HFF-Myc (cell line): ENCODE measurements at regions not wholly inside any gene's neighbourhood (a gene's known extent, or its start where the extent isn't known, plus 50 kb on each side); places are given as distances from the start of the nearest gene placed in this dataset.
"Not testable (repeated sequence)": the region's sequence is repeated elsewhere in the genome, so short reads cannot be mapped to it uniquely, and the experiment has no call there.

ENCODE experiments used
- DNase-seq: peaks from one replicate; pipeline ENCODE4 v3.0.0-alpha.2; 2011; ENCODE audit warnings: low read depth; ENCODE audit errors: extremely low read depth
- H3K4me3 ChIP-seq: replicated peaks from 2 replicates; pipeline ENCODE4 v1.5.1; 2011; ENCODE audit warnings: low read depth, mild to moderate bottlenecking, control low read depth, low read length
- TF ChIP-seq, protein P1 (sequence below): IDR thresholded peaks from 2 replicates; pipeline ENCODE4 v1.5.1; 2012; ENCODE audit warnings: mild to moderate bottlenecking, low read depth, low read length, control low read depth; ENCODE audit errors: missing control alignments

DNA sequence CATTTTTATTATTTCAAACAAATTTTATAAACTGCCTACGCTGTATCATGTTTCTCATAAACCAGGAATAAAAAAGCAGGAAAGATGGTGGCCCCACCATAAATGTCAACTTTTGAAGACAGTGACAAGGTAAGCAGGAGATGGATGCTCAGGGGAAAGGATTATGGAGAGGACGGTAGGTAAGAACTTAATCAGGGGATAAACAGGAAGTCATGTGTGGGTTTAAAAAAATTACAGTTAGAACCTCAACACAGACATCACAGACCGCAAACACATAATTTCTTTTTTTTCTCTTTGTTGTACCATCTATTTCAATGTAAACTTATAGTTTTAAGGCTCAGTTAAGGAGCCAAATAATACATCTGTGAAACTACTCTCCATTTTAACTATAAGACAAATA lies 575.2 kb upstream of the SLC8A1 start:
- TF ChIP-seq, protein P1, sequence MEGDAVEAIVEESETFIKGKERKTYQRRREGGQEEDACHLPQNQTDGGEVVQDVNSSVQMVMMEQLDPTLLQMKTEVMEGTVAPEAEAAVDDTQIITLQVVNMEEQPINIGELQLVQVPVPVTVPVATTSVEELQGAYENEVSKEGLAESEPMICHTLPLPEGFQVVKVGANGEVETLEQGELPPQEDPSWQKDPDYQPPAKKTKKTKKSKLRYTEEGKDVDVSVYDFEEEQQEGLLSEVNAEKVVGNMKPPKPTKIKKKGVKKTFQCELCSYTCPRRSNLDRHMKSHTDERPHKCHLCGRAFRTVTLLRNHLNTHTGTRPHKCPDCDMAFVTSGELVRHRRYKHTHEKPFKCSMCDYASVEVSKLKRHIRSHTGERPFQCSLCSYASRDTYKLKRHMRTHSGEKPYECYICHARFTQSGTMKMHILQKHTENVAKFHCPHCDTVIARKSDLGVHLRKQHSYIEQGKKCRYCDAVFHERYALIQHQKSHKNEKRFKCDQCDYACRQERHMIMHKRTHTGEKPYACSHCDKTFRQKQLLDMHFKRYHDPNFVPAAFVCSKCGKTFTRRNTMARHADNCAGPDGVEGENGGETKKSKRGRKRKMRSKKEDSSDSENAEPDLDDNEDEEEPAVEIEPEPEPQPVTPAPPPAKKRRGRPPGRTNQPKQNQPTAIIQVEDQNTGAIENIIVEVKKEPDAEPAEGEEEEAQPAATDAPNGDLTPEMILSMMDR: no peak
- H3K4me3 ChIP-seq: no peak overlapping the region
- DNase-seq: no peak

DNA sequence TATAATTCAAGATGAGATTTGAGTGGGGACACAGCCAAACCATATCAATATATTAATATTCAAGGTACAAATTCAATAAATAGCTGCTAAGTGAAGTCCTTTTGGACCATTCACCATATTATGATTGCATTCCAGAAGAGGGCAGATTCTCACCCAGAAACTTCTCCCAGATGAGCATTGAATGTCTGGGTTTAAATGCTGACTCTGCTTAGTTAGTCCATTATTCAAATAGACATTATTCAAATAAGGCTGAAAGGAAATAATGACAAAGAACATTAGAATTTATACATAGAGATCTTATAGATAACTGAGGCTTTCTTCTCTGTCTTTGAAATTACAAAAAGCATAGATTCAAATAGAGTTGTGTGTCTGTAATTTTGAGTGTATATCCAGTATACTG lies 579.4 kb upstream of the SLC8A1 start:
- DNase-seq: no peak
- TF ChIP-seq, protein P1: no peak
- H3K4me3 ChIP-seq: no peak overlapping the region

DNA sequence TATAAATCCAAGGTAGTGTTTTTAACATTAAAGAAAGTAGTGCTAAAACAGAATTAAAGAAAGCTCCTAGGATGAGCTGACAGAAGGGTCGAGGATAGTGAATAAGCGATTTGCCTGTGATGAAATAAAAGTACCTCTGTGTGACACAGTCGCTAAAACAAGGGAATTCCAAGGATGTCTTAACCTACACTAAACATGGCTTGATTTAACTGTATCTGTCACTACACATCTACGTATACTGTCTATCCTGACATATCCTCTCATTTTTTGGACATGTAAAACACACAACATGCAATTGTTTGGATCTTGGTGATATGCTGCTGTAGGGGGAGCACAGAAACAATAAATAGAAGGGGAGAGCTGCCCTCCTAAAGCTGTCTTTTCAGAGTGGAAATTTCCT lies 580.8 kb upstream of the SLC8A1 start:
- DNase-seq: no peak
- no peak overlapping the region for H3K4me3 ChIP-seq
- TF ChIP-seq, protein P1: no peak

DNA sequence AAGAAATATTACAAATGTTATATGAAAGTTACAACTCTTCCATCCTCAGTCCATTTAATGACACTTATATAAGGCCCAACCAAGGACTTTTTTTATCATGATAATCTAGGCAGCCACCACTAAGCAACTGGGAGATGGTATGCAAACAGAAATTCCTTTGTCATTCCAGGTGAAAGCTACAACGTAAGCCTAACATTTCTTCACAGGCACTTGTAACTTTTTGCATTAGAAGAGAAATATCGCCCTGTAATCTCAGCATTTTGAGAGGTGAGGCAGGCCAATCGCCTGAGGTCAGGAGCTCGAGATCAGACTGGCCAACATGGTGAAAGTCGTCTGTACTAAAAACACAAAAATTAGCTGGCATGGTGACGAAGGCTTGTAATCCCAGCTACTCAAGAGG lies 581.2 kb upstream of the SLC8A1 start:
- DNase-seq: no peak
- no peak overlapping the region for H3K4me3 ChIP-seq
- TF ChIP-seq, protein P1: no peak

DNA sequence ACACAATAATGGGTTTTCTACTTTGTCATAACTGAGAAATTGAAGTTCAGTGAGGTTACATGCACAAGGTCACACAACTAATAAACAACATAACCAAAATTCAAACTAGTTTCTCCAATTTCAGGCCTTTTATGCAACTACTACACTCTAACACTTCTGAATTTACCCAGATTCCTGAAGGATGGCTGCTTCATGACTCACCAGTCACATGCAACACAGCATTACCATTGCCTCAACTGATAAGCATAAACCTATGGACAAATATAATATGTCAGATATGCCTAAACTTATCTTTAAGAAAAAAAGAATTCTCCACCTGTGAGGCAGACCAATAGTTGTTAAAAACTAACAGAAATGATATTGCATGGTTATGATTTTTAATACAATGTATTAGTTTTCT lies 586.5 kb upstream of the SLC8A1 start:
- H3K4me3 ChIP-seq: no peak overlapping the region
- DNase-seq: no peak
- TF ChIP-seq, protein P1: no peak

DNA sequence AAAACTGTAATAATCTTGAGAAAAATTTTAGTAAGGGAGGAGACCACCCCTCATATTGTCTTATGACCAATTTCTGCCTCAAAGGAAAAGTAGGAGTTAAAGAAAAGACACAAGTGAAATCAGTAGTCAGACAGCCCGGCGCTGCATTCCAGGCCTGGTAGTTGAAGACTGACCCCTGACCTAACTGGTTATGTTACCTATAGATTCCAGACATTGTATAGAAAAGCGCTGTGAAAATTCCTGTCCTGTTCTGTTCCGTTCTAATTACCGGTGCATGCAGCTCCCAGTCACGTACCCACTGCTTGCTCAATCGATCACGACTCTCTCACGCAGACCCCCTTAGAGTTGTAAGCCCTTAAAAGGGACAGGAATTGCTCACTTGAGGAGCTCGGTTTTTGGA lies 587.9 kb upstream of the SLC8A1 start:
- DNase-seq, H3K4me3 ChIP-seq: not testable (repeated sequence)

DNA sequence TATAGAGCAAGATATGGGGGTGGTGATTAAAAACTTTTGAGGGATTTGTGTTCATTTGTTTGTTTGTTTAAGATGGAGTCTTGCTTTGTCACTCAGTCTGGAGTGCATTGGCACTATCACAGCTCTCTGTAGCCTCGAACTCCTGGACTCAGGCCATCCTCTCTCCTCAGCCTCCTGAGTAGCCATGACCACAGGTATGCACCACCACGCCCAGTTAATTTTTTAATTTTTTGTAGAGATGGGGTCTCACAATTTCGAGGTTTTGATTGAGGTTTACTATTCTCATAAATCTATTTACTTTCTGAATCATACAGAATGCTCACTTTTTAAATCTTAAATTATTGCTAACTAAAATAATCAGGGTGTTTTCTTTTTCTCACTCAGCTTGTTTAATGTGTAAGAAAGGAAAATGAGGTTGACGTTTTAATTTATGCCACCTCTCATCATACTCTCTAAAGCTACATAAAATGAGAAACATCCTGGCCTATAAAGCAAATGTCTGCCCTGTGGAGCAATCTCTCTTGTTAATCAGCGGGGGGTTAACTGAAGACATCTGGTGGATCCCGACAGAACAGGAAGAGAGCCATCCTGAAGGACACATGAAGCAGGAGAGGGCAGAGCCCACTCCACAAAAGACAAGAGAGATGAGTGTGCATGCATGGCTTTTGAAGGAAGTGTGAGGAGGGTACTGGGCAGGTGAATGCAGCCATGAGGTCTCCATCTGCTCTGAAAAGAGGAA lies 589.1 kb upstream of the SLC8A1 start:
- TF ChIP-seq, protein P1: no peak
- no peak for DNase-seq
- H3K4me3 ChIP-seq: no peak overlapping the region
